ENCODE measurements at regions not wholly inside any gene's neighbourhood (a gene's known extent, or its start where the extent isn't known, plus 50 kb on each side); places are given as distances from the start of the nearest gene placed in this dataset.

- no peak for TF ChIP-seq POLR2A (IDR thresholded peaks at IDR 0.05; ENCODE audit: low read length)
- no peak for TF ChIP-seq GATA1 (IDR thresholded peaks at IDR 0.05; ENCODE audit: low read depth, low read length)
Measured at GRCh38 chr15:24607636-24608035, 67.9 kb upstream of the NPAP1 start.
